Umbilical cord (tissue), 1 donor: ENCODE measurements at regions not wholly inside any gene's neighbourhood (a gene's known extent, or its start where the extent isn't known, plus 50 kb on each side); places are given as distances from the start of the nearest gene placed in this dataset.

Source experiments
- DNase-seq: peaks from one replicate; pipeline ENCODE4 v3.0.0-alpha.2; 2015; ENCODE audit warnings: low spot score

- DNase-seq = no peak
These were observed 152.4 kb upstream of the CMC1 start for GRCh38 chr3:28088811-28089526.

DNA sequence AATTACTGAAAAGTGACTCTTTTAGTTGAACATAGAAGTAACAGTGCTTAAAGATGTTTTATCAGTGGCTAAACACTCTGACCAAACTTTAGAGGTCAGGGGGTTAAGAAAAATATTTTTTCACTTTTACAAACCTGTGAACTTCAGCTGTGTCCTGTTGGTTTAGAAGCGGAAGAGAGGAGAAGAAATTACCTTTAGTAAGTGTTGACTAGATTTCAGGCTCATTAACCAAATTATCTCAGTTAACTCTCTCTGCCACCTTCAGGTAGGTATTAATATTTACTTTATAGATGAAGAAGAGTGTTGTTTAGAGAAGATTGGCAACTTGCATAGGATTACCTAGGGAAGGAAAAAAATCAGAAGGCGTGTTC is 151.9 kb upstream of the CMC1 start:
- DNase-seq = no peak

GRCh38 chr3:28099296-28099695 is 142.1 kb upstream of the CMC1 start:
- DNase-seq = no peak

- no peak for DNase-seq
These were observed 139.7 kb upstream of the CMC1 start for GRCh38 chr3:28101705-28102104.

- no peak for DNase-seq
These were observed 137.6 kb upstream of the CMC1 start for GRCh38 chr3:28103861-28104260.

DNA sequence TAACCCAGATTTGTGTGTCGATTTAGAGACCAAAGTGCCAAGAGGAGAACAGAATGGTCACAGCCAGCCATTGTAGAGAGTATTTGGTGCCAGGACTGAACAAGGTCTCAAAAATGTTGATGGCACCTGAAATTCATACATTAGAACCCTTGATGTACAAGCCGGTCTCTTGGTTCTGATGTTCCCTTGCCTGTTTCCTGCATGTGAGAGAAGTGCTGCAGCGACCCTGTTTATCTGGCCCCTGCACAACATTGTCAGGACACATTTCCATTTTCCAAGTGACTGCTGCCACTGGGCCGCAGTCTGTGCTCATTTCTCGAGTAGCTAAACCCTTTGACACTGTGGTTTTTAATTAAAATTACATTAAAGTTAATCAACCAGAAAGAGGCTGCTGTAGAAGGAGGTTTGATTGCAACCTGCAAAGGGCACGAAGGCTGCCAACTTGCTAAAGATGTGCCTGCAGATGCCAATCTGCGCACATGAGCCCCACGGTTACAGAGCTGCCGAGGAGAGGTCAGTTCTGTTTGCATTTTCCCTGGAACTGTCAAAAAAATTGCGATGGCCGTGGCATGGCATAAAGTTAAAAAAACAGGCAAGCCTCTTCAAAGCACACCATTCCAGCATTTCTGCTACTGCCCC is 136.4 kb upstream of the CMC1 start:
- DNase-seq = no peak

DNA sequence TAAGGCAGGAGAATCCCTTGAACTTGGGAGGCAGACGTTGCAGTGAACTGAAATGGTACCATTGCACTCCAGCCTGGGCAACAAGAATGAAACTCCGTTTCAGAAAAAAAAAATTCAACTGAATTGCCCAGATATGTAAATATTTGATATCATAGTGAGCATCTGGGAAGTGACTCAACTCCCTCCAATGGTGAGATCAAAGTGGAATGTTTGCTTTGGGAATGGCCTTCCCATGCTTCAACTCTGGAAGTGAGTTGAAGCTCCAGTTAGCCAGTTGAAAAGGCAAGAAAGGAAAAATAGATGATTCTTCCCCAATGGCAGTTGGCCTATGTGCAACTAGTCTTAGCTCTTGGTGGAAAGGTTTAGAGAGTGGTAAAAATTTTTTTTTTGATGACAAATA is 131.6 kb upstream of the CMC1 start:
- DNase-seq = no peak

DNA sequence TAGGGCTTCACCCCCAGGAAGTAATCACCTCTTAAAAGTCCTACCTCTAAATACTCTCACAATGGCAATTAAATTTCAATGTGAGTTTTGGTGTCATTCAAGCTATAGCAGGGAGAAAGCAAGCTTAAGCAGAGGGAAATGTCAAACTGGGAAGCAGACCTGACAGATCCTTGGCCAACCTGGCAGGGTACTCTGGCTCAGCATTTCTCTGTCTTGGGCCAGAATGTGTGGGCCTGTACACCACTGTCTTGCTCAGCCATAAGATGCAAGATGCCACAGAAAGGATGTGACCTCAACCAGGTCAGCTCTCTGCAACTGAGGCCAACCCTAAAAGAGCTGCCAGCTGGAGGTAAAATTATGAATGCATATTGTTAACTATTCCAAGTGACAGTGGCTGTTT is 130.6 kb upstream of the CMC1 start:
- no peak for DNase-seq

DNA sequence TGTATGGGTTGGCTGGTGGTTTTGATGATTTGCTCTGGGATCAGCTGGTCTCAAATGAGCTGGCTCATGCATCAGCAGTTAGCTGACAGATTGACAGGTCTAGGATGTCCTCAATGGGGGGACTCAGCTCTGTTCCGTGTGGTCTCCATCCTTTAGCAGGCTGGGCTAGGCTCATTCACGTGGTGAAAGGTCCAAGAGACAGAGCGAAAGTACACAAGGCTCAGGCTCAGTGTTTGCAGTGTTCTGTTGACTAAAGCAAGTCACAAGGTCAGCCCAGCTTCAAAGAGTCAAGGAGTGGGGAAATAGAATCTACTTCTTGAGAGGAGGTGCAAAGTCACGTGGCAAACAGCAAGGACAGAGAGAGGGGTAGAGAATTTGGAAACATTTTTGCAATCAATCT is 126.5 kb upstream of the CMC1 start:
- DNase-seq = no peak

GRCh38 chr3:28115316-28115715 is 126.1 kb upstream of the CMC1 start:
- DNase-seq = no peak

DNA sequence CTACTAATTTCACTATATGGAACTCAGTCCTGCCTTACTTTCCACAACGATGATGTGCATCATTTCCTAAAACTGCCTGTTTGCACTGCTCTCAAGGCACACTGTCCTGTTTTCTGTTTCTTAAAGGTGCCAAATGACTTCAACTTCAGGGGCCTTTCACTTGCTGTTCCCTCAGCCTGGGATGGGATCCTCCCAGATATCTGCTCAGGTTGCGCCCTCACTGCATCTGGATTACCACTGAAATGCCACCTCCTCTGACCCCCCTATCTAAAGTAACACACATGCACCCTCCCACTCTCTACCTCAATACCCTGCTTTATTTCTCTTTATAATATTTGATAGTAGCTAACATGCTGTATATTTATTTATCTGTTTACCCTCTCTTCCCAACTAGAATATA is 123.8 kb upstream of the CMC1 start:
- no peak for DNase-seq

DNA sequence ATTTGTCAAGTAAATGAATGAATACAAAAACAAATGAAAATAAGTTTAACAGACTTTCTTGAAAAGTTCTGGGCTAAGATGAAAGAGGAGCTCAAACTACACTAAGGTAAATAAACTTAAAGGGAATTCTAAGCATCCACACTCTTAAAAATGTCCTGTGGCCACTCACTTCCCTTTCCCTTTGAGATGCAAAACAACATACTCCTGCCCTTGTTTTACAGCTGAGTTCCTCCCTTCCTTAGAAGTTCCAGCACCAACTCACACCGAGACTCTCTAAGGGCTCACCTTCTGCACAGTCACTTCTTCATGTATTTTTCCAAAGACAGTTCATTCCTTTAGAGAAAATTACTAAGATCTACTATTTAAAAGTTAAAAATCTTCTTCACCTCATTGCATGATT is 123.3 kb upstream of the CMC1 start:
- no peak for DNase-seq

GRCh38 chr3:28122227-28122626 is 119.2 kb upstream of the CMC1 start:
- no peak for DNase-seq

DNA sequence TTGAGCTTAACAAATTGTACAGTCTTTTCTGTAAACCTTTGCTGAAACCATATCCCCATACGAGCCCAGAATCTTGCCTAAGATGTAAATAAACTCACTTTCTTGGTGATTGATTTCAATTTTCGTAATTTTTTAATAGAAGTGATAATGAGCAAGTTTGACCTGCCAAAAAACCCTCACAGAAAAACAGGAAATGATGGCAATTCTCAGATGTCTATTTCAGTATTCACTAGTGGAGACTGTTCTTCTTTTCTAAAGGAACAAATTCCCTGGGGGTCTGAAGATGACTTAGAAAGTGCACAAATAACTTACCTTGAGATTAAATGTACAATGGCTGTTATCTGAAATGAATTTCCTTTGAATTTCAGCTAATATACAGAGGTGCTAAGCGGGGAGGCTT is 116.5 kb upstream of the CMC1 start:
- no peak for DNase-seq

- no peak for DNase-seq
These were observed 116.1 kb upstream of the CMC1 start for GRCh38 chr3:28125342-28125741.

DNA sequence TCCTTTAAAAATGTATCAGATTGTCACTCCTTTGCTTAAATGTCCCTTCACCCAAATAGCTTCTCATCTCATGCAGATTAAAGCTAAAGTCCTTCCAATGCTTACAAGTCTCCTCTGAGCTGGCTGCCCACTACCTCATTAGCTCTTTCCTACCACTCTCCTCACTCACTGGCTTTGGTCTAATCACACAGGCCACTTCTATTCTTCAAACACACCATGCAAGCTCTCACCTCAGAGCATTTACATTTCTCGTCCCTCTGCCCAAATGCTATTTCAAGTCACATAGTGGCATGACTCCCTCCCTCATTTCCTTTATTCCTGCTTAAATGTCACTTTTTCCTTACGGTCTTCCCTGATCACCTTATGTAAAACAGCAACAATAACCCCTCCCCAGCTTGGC is 110.6 kb upstream of the CMC1 start:
- DNase-seq = no peak

DNA sequence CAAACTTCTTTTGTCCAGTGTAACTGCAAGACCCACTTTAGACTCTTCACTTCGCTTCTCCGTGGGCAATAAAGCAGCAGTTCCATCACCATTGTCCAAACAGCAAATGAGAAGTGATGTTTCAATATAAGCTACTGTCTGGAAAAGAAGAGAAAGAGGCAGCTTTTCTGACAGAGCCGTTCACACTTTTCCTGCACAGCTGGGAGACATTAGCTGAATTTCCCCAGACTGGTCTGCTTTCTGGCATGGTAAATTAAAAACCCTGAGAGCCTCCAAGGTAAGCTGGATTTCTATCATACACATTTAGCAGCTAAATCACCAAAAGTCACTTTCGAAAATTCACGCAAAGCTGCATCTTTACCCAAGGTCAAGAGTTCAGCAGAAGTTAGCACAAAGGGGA is 108.5 kb upstream of the CMC1 start:
- peak; percentile 12 for DNase-seq

GRCh38 chr3:28134198-28134597 is 107.2 kb upstream of the CMC1 start:
- no peak for DNase-seq

GRCh38 chr3:28134792-28135375 is 106.5 kb upstream of the CMC1 start:
- peak; percentile 59 for DNase-seq

DNA sequence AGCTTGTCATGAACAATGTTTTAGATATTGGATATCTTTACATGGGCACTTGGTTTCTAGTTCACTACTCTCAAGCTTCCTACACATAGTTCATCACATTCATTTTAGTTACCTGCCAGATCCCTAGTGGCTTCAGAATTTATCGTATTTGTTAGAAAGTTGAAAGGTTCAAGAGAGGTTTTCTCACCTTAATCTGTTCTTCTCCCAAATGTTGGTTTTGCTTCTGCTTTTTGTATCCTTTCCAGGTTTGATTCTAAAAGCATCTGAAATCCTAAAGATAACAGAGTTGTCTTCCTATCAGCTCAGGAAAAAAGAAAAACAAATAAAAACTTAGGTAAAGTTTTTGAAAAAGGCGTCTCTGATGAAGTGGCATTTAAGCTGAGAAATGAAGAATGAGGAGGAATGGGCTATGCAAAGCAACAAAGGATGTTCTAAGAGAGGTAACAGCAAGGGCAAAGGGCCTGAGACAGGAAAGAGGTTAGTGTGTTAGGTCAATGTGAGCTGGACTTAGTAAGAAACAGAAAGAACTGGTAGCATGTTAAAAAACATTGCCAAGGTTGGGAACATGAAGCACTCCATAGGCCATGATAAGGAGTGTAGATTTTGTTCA is 104.7 kb upstream of the CMC1 start:
- DNase-seq = no peak

DNA sequence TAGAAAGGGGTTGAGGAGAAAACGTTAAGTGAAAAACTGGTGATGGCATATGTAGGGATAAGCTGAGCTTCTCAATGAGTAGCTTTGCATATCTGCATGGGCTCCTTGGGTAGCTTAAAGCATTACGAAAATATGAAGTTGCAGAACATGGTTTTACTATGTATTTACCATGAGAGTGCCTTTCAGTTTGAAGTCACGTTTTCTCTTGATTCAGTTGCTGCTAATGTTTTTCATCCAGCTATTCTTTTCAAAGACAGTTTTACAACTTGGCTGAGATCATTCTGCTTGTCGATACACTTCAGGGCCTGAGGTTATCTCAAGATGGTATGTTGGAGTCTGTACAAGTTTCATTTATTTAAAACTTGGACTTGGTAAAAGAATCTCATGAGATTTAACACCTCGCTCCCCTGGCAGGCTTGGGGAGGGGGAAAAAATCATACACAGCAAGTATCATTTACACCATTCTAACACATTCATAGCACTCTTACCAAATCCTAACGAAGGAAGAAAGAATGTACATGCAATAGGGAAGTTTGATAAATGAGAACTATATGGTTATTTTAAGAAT is 103.3 kb upstream of the CMC1 start:
- DNase-seq = peak; percentile 70

DNA sequence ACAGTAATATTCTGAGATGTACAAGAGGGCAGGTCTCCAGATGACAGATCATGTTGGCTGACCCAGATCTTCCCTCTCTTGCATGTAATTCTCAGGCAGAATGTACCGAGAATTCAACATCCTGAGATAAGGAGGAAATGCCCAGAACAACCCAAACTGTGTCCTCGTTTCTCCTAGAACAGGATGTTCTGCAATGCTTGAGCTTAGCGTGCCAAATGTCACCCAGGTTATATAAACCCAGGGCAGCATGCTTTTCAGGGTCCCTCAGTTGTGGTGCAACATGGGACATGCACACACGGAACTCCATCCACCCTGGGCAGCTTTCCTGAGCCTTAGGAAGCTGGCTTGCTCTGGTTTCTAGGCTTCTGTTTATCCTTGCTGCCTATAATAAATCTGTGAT is 102.1 kb upstream of the CMC1 start:
- peak; percentile 5 for DNase-seq
